ENCODE measurements at regions not wholly inside any gene's neighbourhood (a gene's known extent, or its start where the extent isn't known, plus 50 kb on each side); places are given as distances from the start of the nearest gene placed in this dataset.
"Not testable (repeated sequence)": the region's sequence is repeated elsewhere in the genome, so short reads cannot be mapped to it uniquely, and the experiment has no call there.

- DNase-seq; H3K27ac Mint-ChIP-seq; H3K4me1 Mint-ChIP-seq (ENCODE audit: low read depth); CTCF ChIA-PET; POLR2A ChIA-PET; intact Hi-C loops (cut with micrococcal nuclease); H3K9me3 Mint-ChIP-seq; H3K27me3 Mint-ChIP-seq; H3K36me3 Mint-ChIP-seq; H3K4me3 Mint-ChIP-seq: not testable (repeated sequence)
Measured at GRCh38 chr1:121042882-121043281, 141.3 kb downstream of the FAM72B start.

GRCh38 chr1:121048293-121048752 lies 135.8 kb downstream of the FAM72B start:
- H3K4me3 Mint-ChIP-seq; H3K4me1 Mint-ChIP-seq (ENCODE audit: low read depth); CTCF ChIA-PET; intact Hi-C loops (cut with micrococcal nuclease); H3K27me3 Mint-ChIP-seq; POLR2A ChIA-PET; H3K27ac Mint-ChIP-seq; H3K36me3 Mint-ChIP-seq; H3K9me3 Mint-ChIP-seq: not testable (repeated sequence)
- DNase-seq: peak; percentile 75

- H3K9me3 Mint-ChIP-seq; intact Hi-C loops (cut with micrococcal nuclease); H3K27me3 Mint-ChIP-seq; CTCF ChIA-PET; H3K36me3 Mint-ChIP-seq; DNase-seq; H3K4me1 Mint-ChIP-seq (ENCODE audit: low read depth); H3K4me3 Mint-ChIP-seq; H3K27ac Mint-ChIP-seq; POLR2A ChIA-PET: not testable (repeated sequence)
Measured at GRCh38 chr1:121048769-121049443, 135.2 kb downstream of the FAM72B start.

DNA sequence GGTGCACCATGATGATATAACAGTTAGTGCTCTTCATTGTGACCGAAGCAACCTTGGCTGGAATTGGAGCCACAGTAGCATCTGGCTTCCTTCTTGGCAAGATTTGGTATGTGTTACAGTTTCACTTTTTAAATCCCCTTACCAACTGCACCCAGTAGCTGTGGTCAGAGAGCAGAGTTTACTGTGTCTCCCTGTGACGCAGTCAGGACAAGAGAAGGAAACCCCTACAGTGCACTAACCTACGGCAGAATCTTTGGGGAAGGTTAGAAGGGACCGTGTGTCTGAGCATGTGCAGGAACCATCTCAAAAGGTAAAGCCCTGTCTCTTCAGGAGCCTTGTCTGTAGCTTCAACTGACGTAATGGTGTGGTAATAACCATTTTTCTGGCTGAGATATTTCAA lies 134.0 kb downstream of the FAM72B start:
- H3K27me3 Mint-ChIP-seq; H3K4me1 Mint-ChIP-seq (ENCODE audit: low read depth); POLR2A ChIA-PET; CTCF ChIA-PET; intact Hi-C loops (cut with micrococcal nuclease); DNase-seq; H3K4me3 Mint-ChIP-seq; H3K9me3 Mint-ChIP-seq; H3K36me3 Mint-ChIP-seq; H3K27ac Mint-ChIP-seq: not testable (repeated sequence)

- H3K4me1 Mint-ChIP-seq (ENCODE audit: low read depth); H3K9me3 Mint-ChIP-seq; DNase-seq; intact Hi-C loops (cut with micrococcal nuclease); H3K27ac Mint-ChIP-seq; H3K27me3 Mint-ChIP-seq; H3K36me3 Mint-ChIP-seq; POLR2A ChIA-PET; CTCF ChIA-PET; H3K4me3 Mint-ChIP-seq: not testable (repeated sequence)
Measured at GRCh38 chr1:121051161-121051790, 132.9 kb downstream of the FAM72B start.

- H3K9me3 Mint-ChIP-seq; H3K4me3 Mint-ChIP-seq; DNase-seq; H3K36me3 Mint-ChIP-seq; H3K27ac Mint-ChIP-seq; POLR2A ChIA-PET; intact Hi-C loops (cut with micrococcal nuclease); H3K4me1 Mint-ChIP-seq (ENCODE audit: low read depth); CTCF ChIA-PET; H3K27me3 Mint-ChIP-seq: not testable (repeated sequence)
Measured at GRCh38 chr1:121052081-121052660, 132.0 kb downstream of the FAM72B start.

DNA sequence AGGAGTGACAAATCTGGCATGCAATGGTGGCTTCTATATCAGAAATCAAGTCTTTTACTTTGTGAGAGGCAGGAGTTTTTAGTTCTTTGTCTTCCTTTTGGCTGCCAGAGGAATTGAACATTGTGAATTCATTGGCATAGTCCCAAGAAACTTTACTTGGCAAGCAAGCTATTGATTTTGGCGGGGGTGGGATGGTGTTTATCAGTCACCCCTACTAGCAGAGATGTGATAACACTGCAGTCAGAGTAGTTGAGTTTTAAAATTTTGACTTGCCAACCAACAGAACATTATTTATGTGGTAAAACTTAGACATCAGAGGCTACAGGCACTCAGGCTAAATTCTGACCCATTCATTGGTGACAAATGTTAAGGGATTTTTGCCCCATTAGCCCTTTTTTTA lies 129.2 kb downstream of the FAM72B start:
- H3K27me3 Mint-ChIP-seq; H3K27ac Mint-ChIP-seq; H3K4me1 Mint-ChIP-seq (ENCODE audit: low read depth); intact Hi-C loops (cut with micrococcal nuclease); H3K4me3 Mint-ChIP-seq; DNase-seq; POLR2A ChIA-PET; CTCF ChIA-PET; H3K9me3 Mint-ChIP-seq; H3K36me3 Mint-ChIP-seq: not testable (repeated sequence)

DNA sequence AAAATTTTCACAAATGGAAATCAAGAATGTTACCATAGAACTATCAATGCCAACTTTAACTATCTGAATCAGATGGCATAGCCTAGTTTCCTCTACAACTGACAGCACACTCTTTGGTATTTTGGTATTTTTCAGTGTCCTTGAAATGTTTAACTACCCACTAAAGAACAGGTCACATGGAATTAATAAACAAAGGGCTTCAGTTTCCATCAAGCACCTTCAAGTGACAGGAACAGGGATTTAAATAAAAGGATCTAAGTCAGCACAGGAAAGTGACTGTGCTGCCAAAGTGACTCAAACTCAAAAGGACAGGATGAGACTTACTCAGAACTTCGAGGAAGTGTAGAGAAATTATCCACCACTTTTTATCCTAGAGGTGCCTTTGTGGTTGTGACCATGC lies 117.2 kb downstream of the FAM72B start:
- H3K9me3 Mint-ChIP-seq; CTCF ChIA-PET; H3K4me3 Mint-ChIP-seq; H3K4me1 Mint-ChIP-seq (ENCODE audit: low read depth); DNase-seq; intact Hi-C loops (cut with micrococcal nuclease); H3K27me3 Mint-ChIP-seq; H3K27ac Mint-ChIP-seq; H3K36me3 Mint-ChIP-seq; POLR2A ChIA-PET: not testable (repeated sequence)

DNA sequence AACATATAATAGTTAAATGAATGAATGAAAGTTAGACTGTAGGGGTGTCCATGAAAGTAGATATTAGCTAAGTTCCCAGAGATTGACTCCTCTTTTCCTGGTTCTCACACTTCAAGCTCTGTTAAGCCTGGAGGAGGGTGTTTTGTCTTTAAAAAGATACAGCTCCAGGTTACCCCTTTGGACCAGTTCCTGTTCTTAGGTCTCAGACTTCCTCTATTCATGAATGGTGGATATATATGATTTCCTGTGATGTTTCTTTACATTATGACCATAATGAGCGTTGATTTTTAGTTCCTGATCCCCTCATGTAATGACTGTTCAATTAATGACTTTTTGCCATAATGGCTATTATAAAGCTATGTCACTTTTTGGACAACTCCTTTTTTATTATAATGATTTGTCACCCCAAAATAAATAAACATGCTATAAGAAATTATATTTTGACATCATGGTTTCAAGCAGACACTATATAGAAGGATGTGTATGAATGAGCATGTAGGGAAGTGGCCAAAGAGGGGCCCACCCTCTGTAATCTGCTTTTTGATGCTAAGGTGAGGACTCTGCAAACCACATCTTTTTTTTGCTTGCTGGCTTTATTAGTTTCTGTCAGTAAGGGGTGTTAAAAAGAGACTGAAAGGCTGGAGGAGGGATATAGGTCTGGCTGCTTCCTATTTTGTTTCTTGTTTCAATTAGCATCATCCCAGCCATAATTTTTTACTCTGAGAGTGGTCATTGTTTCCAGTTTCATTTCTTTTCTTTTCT lies 115.2 kb downstream of the FAM72B start:
- H3K9me3 Mint-ChIP-seq; CTCF ChIA-PET; H3K4me3 Mint-ChIP-seq; POLR2A ChIA-PET; intact Hi-C loops (cut with micrococcal nuclease); H3K4me1 Mint-ChIP-seq (ENCODE audit: low read depth); DNase-seq; H3K27ac Mint-ChIP-seq; H3K36me3 Mint-ChIP-seq; H3K27me3 Mint-ChIP-seq: not testable (repeated sequence)

DNA sequence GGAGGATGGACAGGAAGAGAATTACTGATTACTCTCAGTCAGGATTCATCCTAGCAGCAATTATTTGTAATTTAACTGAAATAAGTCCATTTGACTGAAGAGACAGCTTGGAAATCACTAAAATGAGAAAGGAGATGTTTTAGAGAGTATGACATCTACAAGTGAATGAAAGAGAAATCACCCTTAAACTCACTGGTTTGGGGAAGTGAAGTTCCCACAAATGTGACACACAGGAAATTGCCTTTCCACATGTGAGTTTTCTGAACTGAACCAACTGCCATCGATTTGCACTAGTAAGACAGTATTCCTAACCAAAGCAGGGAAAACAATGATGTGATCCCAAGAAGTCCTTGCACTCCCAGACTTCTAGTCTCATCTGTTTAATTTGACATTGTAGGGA lies 110.3 kb downstream of the FAM72B start:
- DNase-seq; H3K36me3 Mint-ChIP-seq; H3K27ac Mint-ChIP-seq; H3K4me3 Mint-ChIP-seq; POLR2A ChIA-PET; H3K9me3 Mint-ChIP-seq; H3K27me3 Mint-ChIP-seq; intact Hi-C loops (cut with micrococcal nuclease); CTCF ChIA-PET: not testable (repeated sequence)
- peaks cover 11% of the 10 kb centered on the region for H3K4me1 Mint-ChIP-seq (ENCODE audit: low read depth)

DNA sequence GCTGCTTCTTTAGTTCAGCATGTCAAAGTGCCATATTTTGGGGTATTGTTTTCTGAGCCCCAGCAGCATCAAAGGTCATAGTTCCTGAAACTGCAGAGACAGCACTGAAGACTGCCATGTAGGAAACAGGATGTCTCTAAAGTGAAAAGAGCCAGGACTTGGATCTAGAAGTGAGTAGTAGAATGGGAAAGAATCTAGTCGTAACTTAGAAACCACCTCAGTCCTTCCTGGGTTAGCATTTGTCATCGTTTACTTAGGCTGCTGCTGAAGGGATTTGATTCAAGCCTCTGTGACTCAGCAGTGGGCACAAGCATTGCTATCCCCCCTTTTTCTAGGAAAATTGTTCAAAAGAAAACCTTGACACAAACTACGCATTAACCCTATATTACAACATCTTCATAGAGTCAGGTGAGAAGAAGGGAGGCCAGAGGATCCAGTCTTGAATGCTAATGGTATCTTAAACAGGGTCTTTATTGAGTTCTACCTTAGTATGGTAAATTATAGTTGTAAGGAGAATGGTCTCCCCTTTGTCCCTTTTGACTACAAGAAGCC lies 108.8 kb downstream of the FAM72B start:
- H3K36me3 Mint-ChIP-seq; DNase-seq; POLR2A ChIA-PET; H3K4me3 Mint-ChIP-seq; intact Hi-C loops (cut with micrococcal nuclease); H3K27ac Mint-ChIP-seq; CTCF ChIA-PET; H3K9me3 Mint-ChIP-seq; H3K27me3 Mint-ChIP-seq: not testable (repeated sequence)
- H3K4me1 Mint-ChIP-seq (ENCODE audit: low read depth): peaks cover 16% of the 10 kb centered on the region

DNA sequence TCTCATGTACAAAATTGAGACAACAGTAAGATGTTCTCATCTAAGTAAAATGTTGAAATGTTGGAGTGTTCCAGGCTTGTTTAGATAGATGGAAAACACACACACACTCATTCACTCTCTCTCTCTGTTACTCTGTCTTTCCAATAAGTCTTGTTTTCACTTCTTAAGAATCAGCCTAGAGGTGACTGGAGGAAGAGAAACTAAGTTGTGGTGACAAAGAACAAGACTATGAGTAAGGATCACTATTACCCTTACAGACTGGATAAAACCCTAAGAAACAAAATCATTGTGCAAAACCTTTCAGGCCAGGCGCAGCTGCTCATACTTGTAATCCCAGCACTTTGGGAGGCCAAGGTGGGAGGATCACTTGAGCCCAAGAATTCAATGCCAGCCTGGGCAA lies 107.5 kb downstream of the FAM72B start:
- H3K27me3 Mint-ChIP-seq; intact Hi-C loops (cut with micrococcal nuclease); H3K9me3 Mint-ChIP-seq; CTCF ChIA-PET; H3K4me3 Mint-ChIP-seq; POLR2A ChIA-PET; H3K36me3 Mint-ChIP-seq; DNase-seq: not testable (repeated sequence)
- peaks cover 24% of the 10 kb centered on the region for H3K4me1 Mint-ChIP-seq (ENCODE audit: low read depth)
- H3K27ac Mint-ChIP-seq: peak overlapping the region; percentile 87

Measured in activated CD4-positive, alpha-beta memory T cell treated with anti-CD3 and anti-CD28 coated beads for 36 hours (primary cell).